PC-3 (cell line): ENCODE measurements at regions not wholly inside any gene's neighbourhood (a gene's known extent, or its start where the extent isn't known, plus 50 kb on each side); places are given as distances from the start of the nearest gene placed in this dataset.

Experiments used
- EZH2 ChIP-seq: fragments of 300-600 bp; sonication (generic); IDR thresholded peaks from one replicate; pipeline ENCODE4 v1.6.1; 2017; ENCODE audit warnings: antibody characterized with exemption, mild to moderate bottlenecking, low read length; ENCODE audit not compliant: unreplicated experiment
- EZH2phosphoT487 ChIP-seq: fragments of 300-600 bp; sonication (generic); IDR thresholded peaks from 2 replicates; pipeline ENCODE4 v1.6.1; 2018; ENCODE audit warnings: mild to moderate bottlenecking, antibody characterized with exemption, low read length, borderline replicate concordance

GRCh38 chr1:9478021-9478420 is 61.2 kb upstream of the SLC25A33 start:
- TF ChIP-seq EZH2phosphoT487: no peak
- no peak for TF ChIP-seq EZH2
